ENCODE measurements at regions not wholly inside any gene's neighbourhood (a gene's known extent, or its start where the extent isn't known, plus 50 kb on each side); places are given as distances from the start of the nearest gene placed in this dataset.

DNA sequence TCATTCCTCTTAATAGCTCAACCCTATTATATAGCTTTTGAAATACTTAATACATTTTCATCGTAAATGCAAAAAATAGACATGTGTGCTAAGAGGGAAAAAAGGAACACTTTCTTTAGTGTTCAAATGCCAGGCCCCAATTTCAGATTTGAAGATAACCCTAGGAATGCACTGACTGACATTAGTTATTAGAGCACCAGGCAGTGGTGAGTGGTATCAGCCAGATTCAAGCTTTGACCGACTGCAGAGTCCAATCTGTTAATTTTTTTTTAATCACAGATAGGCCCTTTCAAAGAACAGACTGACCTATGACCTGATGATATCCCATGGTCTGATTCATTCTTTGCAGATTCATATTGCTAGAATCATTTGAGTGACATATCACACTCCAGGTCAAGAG lies 874.2 kb upstream of the CHORDC1 start:
- Mint-ChIP-seq H3K4me1 (no peaks in the 10 kb centered on the region), H3K27me3 (no peaks in the 10 kb centered on the region), H3K27ac (no peak overlapping the region), H3K9me3 (ENCODE audit: insufficient read depth) (peaks cover 3% of the 10 kb centered on the region), H3K4me3 (no peak overlapping the region)
- Histone ChIP-seq H3K27me3 (replicated peaks in 1 of 4; ENCODE audit: control extremely low read depth in 1 of 4, control insufficient read depth in 3 of 4, insufficient read depth in 4 of 4, low read length in 3 of 4) (no peaks in the 10 kb centered on the region), H3K36me3 (replicated peaks in 1 of 2; ENCODE audit: control extremely low read depth in 1 of 2, control insufficient read depth in 1 of 2, extremely low read depth in 1 of 2, insufficient read depth in 2 of 2, low read length in 1 of 2) (no peaks in the 10 kb centered on the region), H3K9ac (ENCODE audit: low read length) (no peak overlapping the region), H4K20me1 (ENCODE audit: control insufficient read depth, insufficient read depth, low read length, poor library complexity, severe bottlenecking) (no peaks in the 10 kb centered on the region), H2AFZ (ENCODE audit: insufficient read depth, low read depth, low read length, poor library complexity, severe bottlenecking) (no peak overlapping the region), H3K4me3 (ENCODE audit: control extremely low read depth in 1 of 5, extremely low read depth in 1 of 5, insufficient read depth in 1 of 5, low read depth in 2 of 5, low read length in 4 of 5) (no peak overlapping the region), H3K79me2 (ENCODE audit: control insufficient read depth, insufficient read depth, low read length) (no peaks in the 10 kb centered on the region), H3K4me1 (ENCODE audit: control insufficient read depth in 2 of 2, insufficient read depth in 2 of 2, low read length in 2 of 2) (no peaks in the 10 kb centered on the region), H3K9me3 (ENCODE audit: control extremely low read depth in 1 of 3, control insufficient read depth in 2 of 3, insufficient read depth in 1 of 3, low read length in 2 of 3) (no peaks in the 10 kb centered on the region), H3K27ac (ENCODE audit: low read length in 2 of 2) (no peak overlapping the region), H3K4me2 (replicated peaks; ENCODE audit: low read depth, low read length, poor library complexity, severe bottlenecking) (no peak overlapping the region)
- DNase-seq (no peak), ATAC-seq (ENCODE audit: low read depth) (no peak)
- intact Hi-C loops (cut with micrococcal nuclease) = no loop called here
- CTCF ChIA-PET = no interaction called here
- TF ChIP-seq EZH2 (IDR thresholded peaks at IDR 0.05; ENCODE audit: borderline replicate concordance, insufficient read depth, low read depth, low read length, poor library complexity, severe bottlenecking) = no peak
- TF ChIP-seq, protein P1, sequence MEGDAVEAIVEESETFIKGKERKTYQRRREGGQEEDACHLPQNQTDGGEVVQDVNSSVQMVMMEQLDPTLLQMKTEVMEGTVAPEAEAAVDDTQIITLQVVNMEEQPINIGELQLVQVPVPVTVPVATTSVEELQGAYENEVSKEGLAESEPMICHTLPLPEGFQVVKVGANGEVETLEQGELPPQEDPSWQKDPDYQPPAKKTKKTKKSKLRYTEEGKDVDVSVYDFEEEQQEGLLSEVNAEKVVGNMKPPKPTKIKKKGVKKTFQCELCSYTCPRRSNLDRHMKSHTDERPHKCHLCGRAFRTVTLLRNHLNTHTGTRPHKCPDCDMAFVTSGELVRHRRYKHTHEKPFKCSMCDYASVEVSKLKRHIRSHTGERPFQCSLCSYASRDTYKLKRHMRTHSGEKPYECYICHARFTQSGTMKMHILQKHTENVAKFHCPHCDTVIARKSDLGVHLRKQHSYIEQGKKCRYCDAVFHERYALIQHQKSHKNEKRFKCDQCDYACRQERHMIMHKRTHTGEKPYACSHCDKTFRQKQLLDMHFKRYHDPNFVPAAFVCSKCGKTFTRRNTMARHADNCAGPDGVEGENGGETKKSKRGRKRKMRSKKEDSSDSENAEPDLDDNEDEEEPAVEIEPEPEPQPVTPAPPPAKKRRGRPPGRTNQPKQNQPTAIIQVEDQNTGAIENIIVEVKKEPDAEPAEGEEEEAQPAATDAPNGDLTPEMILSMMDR (IDR thresholded peaks at IDR 0.05) = no peak
- 86% methylated on average over 1 of the region's 2 CpGs for WGBS (ENCODE audit: insufficient coverage)
- POLR2A ChIA-PET = no interaction called here

DNA sequence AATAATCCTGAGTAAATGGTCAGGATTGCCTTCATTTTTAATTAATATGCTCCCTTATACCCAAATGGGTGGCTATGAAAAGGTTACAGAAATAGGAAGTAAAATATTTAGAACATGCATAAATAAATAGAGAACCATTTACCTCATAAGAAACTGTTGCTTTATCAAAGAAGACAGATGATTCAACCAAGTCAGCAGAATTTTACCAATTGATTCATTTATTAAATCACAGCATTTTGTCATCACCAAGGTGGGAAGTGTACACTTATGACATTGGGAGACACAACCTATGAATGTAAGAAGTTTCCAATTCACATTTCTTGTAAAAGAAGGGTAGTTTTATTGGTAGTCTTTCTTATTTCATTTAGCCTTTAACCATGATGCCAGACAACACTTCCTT lies 870.3 kb upstream of the CHORDC1 start:
- ChIA-PET CTCF (no interaction called here), POLR2A (no interaction called here)
- DNase-seq (no peak), ATAC-seq (ENCODE audit: low read depth) (no peak)
- H2AFZ ChIP-seq (ENCODE audit: insufficient read depth, low read depth, low read length, poor library complexity, severe bottlenecking) = no peak overlapping the region
- Mint-ChIP-seq H3K9me3 (ENCODE audit: insufficient read depth) (peaks cover 6% of the 10 kb centered on the region), H3K27ac (no peak overlapping the region), H3K27me3 (no peaks in the 10 kb centered on the region), H3K4me3 (no peak overlapping the region), H3K4me1 (no peaks in the 10 kb centered on the region)
- no peak overlapping the region for H3K4me3 ChIP-seq (ENCODE audit: control extremely low read depth in 1 of 5, extremely low read depth in 1 of 5, insufficient read depth in 1 of 5, low read depth in 2 of 5, low read length in 4 of 5)
- no peaks in the 10 kb centered on the region for H3K36me3 ChIP-seq (replicated peaks in 1 of 2; ENCODE audit: control extremely low read depth in 1 of 2, control insufficient read depth in 1 of 2, extremely low read depth in 1 of 2, insufficient read depth in 2 of 2, low read length in 1 of 2)
- TF ChIP-seq, protein P1 (IDR thresholded peaks at IDR 0.05) = no peak
- no peak for TF ChIP-seq EZH2 (IDR thresholded peaks at IDR 0.05; ENCODE audit: borderline replicate concordance, insufficient read depth, low read depth, low read length, poor library complexity, severe bottlenecking)
- intact Hi-C loops (cut with micrococcal nuclease) = no loop called here
- H3K9me3 ChIP-seq (ENCODE audit: control extremely low read depth in 1 of 3, control insufficient read depth in 2 of 3, insufficient read depth in 1 of 3, low read length in 2 of 3) = no peaks in the 10 kb centered on the region
- H3K9ac ChIP-seq (ENCODE audit: low read length) = no peak overlapping the region
- H3K27ac ChIP-seq (ENCODE audit: low read length in 2 of 2) = no peak overlapping the region
- H4K20me1 ChIP-seq (ENCODE audit: control insufficient read depth, insufficient read depth, low read length, poor library complexity, severe bottlenecking) = no peaks in the 10 kb centered on the region
- no peaks in the 10 kb centered on the region for H3K27me3 ChIP-seq (replicated peaks in 1 of 4; ENCODE audit: control extremely low read depth in 1 of 4, control insufficient read depth in 3 of 4, insufficient read depth in 4 of 4, low read length in 3 of 4)
- no peak overlapping the region for H3K4me2 ChIP-seq (replicated peaks; ENCODE audit: low read depth, low read length, poor library complexity, severe bottlenecking)
- no peaks in the 10 kb centered on the region for H3K4me1 ChIP-seq (ENCODE audit: control insufficient read depth in 2 of 2, insufficient read depth in 2 of 2, low read length in 2 of 2)
- no peaks in the 10 kb centered on the region for H3K79me2 ChIP-seq (ENCODE audit: control insufficient read depth, insufficient read depth, low read length)
